ENCODE measurements at regions not wholly inside any gene's neighbourhood (a gene's known extent, or its start where the extent isn't known, plus 50 kb on each side); places are given as distances from the start of the nearest gene placed in this dataset.

DNA sequence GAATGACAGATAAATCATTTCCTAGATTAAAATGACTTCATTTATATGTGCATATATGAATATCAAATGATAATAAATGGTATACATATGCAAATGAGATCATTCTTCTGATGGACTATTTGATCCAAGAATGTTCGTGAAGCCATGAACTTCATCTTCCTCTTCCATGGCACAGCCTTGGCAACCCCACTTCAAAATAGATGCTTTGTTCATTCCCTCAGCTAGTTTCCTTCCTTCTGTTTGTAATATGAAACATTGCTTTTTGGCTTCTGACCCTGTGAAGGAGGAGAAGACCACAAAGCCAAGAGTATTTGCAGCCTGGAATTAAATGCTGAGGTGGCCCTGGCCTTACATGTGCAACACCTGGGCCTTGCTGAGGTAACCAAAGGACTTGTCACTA, 106.8 kb upstream of the LIFR start:
- H3K27me3 ChIP-seq, result no peaks in the 10 kb centered on the region
- H3K4me1 ChIP-seq, result no peaks in the 10 kb centered on the region
- DNase-seq, result no peak
- TF ChIP-seq, protein P1, sequence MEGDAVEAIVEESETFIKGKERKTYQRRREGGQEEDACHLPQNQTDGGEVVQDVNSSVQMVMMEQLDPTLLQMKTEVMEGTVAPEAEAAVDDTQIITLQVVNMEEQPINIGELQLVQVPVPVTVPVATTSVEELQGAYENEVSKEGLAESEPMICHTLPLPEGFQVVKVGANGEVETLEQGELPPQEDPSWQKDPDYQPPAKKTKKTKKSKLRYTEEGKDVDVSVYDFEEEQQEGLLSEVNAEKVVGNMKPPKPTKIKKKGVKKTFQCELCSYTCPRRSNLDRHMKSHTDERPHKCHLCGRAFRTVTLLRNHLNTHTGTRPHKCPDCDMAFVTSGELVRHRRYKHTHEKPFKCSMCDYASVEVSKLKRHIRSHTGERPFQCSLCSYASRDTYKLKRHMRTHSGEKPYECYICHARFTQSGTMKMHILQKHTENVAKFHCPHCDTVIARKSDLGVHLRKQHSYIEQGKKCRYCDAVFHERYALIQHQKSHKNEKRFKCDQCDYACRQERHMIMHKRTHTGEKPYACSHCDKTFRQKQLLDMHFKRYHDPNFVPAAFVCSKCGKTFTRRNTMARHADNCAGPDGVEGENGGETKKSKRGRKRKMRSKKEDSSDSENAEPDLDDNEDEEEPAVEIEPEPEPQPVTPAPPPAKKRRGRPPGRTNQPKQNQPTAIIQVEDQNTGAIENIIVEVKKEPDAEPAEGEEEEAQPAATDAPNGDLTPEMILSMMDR (IDR thresholded peaks at IDR 0.05), result no peak
- no peak for TF ChIP-seq POLR2A (IDR thresholded peaks at IDR 0.05)
- H3K9me3 ChIP-seq, result no peaks in the 10 kb centered on the region
- H3K4me3 ChIP-seq, result no peak overlapping the region
- H3K27ac ChIP-seq, result no peak overlapping the region
- H3K36me3 ChIP-seq, result no peaks in the 10 kb centered on the region

DNA sequence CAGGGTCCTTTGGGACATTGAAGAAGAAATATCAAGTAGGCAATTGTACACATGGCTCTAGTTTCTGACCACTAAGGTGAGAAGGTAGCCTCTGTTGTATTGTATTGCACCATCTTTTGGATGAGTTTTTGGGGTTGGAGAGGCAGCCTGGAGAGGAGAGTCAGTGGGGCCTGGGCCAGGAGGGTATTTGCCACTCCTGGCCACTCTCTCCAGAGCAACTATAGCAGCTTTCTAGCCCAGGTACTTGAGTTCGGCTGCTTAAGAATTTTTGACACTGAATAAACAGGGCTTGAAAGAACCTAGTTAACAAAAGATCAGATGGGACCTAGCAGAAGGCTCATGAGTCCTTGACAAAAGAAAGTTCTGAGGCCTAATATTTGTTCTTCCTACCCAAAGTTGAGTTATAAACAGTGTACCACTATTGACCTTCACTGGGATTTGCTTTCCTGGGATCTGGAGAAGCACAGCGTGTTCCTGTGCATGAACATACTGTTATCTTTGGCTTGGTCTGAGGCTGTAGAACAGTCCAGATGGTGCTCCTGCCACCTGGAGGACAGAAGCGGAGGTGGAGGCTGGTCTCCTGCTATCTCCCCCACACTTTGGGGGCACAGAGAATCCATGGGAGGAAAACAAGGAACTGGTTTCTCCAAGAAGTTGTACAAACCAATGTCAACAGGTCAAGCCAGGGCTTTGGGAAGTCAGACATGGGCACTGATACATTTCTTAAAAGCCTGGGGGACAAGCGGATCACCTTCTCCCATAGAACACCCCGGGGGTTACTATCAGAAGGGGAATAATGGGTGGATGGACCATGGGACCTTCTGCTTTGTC, 110.4 kb upstream of the LIFR start:
- no peak for TF ChIP-seq POLR2A (IDR thresholded peaks at IDR 0.05)
- TF ChIP-seq, protein P1 (IDR thresholded peaks at IDR 0.05), result peak in 1 of 6 experiments; percentile 6
- H3K27ac ChIP-seq, result no peak overlapping the region
- H3K27me3 ChIP-seq, result no peaks in the 10 kb centered on the region
- no peak for DNase-seq
- H3K9me3 ChIP-seq, result no peaks in the 10 kb centered on the region
- no peaks in the 10 kb centered on the region for H3K36me3 ChIP-seq
- H3K4me3 ChIP-seq, result no peak overlapping the region
- no peaks in the 10 kb centered on the region for H3K4me1 ChIP-seq

DNA sequence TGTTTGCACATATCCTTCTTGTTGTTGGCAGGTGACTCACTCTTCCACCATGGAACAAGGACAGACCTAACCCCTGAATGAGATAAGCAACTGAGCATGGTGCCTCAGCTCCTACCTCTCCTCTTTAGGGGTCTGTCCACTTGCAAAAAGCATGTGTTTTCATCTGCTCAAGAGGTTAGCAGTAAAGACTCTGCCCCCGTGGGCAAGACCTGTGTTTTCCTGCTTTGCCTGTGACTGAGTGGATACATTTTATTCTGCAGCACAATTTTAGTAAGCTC, 111.0 kb upstream of the LIFR start:
- no peaks in the 10 kb centered on the region for H3K4me1 ChIP-seq
- H3K4me3 ChIP-seq, result no peak overlapping the region
- no peaks in the 10 kb centered on the region for H3K36me3 ChIP-seq
- no peak overlapping the region for H3K27ac ChIP-seq
- TF ChIP-seq, protein P1 (IDR thresholded peaks at IDR 0.05), result no peak
- no peak for TF ChIP-seq POLR2A (IDR thresholded peaks at IDR 0.05)
- H3K27me3 ChIP-seq, result no peaks in the 10 kb centered on the region
- H3K9me3 ChIP-seq, result no peaks in the 10 kb centered on the region
- DNase-seq, result no peak

DNA sequence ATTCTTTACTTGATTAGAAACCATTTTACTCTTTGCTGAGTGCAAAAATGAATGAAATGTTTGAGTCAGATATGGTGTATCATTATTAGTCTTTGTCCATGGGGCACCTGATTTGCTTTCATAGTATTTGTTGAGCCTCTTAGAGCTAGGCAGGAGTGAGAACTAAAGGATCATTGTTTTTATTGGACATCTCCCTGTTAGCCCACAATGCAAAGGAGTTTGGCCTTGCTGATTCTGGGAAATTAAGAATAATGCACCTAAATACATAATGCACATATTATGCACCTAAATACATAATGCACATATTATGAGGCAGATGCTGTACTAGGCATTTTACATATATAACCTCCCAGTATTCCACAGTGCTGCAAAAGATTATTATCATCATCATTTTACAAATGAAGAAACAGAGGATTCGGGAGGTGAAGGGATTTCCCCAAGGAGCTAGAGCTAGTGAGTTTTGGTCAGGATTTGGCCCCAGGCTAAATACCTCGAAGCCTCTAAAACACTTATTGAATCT, 113.0 kb upstream of the LIFR start:
- H3K36me3 ChIP-seq, result no peaks in the 10 kb centered on the region

DNA sequence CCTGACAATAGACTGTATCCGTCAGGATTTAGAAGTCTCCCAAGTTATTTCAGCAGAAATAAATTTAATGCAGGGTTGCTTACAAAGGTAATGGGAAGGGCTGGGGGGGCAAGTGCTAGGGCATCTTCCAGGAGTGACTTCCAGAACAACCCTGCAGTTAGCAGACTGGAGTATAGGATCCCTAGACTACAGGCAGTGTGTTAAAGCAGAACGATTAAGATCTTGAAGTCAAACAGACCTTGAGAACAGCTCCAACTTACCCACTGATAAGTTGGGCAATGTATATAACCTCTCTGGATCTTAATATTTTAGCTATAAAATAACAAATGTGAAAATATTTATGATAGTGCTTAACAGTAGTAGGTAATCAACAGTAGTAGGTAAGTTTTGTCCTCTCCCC, 113.6 kb upstream of the LIFR start:
- no peak for DNase-seq
- no peak overlapping the region for H3K27ac ChIP-seq
- H3K36me3 ChIP-seq, result no peaks in the 10 kb centered on the region
- H3K4me3 ChIP-seq, result no peak overlapping the region
- H3K4me1 ChIP-seq, result no peaks in the 10 kb centered on the region
- no peaks in the 10 kb centered on the region for H3K27me3 ChIP-seq
- no peaks in the 10 kb centered on the region for H3K9me3 ChIP-seq
- TF ChIP-seq POLR2A (IDR thresholded peaks at IDR 0.05), result no peak
- TF ChIP-seq, protein P1 (IDR thresholded peaks at IDR 0.05), result no peak

More for the DNA sequence above, 113.0 kb upstream of the LIFR start:
- no peaks in the 10 kb centered on the region for H3K4me1 ChIP-seq
- no peak for DNase-seq
- no peaks in the 10 kb centered on the region for H3K9me3 ChIP-seq
- no peaks in the 10 kb centered on the region for H3K27me3 ChIP-seq
- H3K4me3 ChIP-seq, result no peak overlapping the region
- no peak for TF ChIP-seq POLR2A (IDR thresholded peaks at IDR 0.05)
- TF ChIP-seq, protein P1 (IDR thresholded peaks at IDR 0.05), result no peak
- no peak overlapping the region for H3K27ac ChIP-seq
